HG03175 (cell line): ENCODE measurements at regions not wholly inside any gene's neighbourhood (a gene's known extent, or its start where the extent isn't known, plus 50 kb on each side); places are given as distances from the start of the nearest gene placed in this dataset.

ENCODE experiments used
- ATAC-seq: cut with Tn5 transposase; IDR thresholded peaks from one replicate; pipeline ENCODE4 v1.9.1; 2021; ENCODE audit warnings: mild to moderate bottlenecking, moderate library complexity; ENCODE audit not compliant: unreplicated experiment

- ATAC-seq, result no peak
Observed at GRCh38 chr3:111244760-111245159, 173.1 kb downstream of the NECTIN3 start.

GRCh38 chr3:111246967-111247760, 175.5 kb downstream of the NECTIN3 start:
- no peak for ATAC-seq

GRCh38 chr3:111248406-111248805, 176.8 kb downstream of the NECTIN3 start:
- no peak for ATAC-seq

DNA sequence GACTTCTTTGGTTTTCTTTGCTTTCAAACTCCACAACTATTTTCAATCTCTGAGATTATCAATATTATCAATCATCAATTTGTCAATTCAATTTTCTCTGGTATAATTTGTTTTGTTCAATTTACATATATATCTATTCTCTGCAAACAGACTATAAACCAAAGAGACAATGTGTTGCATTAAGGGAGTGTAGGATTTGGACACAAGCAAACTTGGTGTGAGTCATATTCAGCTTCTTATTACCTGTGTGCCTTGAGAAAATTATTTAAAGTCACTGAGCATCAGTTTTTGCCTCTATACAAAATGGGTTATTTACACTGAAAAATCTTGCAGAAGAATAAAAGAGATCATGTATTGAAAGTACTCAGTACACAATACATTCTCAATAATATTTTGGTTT, 177.8 kb downstream of the NECTIN3 start:
- no peak for ATAC-seq

GRCh38 chr3:111252779-111253178, 181.2 kb downstream of the NECTIN3 start:
- ATAC-seq, result no peak

- no peak for ATAC-seq
Observed at GRCh38 chr3:111253733-111254132, 182.1 kb downstream of the NECTIN3 start.

- ATAC-seq, result peak; percentile 51
Observed at GRCh38 chr3:111260878-111261277, 189.3 kb downstream of the NECTIN3 start.

- no peak for ATAC-seq
Observed at GRCh38 chr3:111269777-111270176, 198.2 kb downstream of the NECTIN3 start.

- no peak for ATAC-seq
Observed at GRCh38 chr3:111277226-111277625, 205.6 kb downstream of the NECTIN3 start.

DNA sequence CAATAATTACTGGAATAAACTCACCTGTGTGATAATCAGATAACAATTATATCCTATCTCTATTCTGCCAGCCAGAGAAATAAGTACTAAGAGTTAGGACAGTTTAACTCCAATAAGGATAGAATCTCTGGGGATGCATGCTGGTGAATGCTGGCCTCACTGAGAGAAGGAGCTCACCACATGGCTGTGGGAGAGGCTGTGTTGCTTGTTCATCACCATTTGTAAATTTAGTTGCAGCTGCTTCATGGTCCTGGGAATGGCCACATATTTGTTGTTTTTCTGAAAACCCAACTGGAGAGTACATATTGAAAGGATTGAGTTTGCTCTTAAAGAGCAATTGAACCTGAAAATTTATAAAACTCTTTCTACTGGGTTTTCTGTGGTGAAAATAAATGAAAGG, 207.3 kb downstream of the NECTIN3 start:
- ATAC-seq, result no peak

DNA sequence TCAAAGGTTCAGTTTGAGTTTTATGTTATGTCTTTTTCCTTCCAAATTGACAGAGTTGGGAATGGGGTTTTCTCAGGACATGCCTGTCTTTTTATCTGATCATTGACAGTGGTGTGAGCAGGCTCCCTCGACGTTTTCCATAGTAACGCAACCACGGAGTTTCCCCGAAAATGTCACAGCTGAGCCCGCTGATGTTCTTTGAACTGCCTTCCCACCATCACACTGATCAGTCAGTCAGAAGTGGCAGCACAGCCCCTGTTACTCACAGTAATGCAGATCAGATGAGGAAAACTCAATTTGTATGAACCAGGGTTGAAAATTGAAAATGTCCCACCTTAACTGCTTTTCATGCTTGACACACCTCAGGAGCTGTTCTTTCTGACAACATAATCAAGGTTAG, 210.4 kb downstream of the NECTIN3 start:
- ATAC-seq, result no peak

DNA sequence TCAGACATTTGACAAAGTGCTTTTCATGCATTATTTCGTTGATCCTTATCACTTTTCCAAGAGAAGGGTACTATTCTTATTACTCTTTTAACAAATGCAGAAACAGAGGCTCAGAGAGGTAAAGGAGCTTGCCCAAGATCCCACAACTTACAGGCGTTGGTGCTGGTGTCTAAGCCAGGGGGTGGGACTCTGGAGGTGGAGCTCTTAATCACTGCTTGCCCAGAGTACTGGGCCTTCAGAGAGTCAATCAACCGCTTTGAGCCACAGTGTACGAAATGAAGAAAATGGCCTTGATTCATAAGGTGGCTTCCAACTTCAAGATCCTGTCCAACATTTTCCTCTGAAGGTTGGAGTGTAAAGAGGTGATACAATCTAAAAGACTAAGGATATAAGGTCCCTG, 211.5 kb downstream of the NECTIN3 start:
- no peak for ATAC-seq

DNA sequence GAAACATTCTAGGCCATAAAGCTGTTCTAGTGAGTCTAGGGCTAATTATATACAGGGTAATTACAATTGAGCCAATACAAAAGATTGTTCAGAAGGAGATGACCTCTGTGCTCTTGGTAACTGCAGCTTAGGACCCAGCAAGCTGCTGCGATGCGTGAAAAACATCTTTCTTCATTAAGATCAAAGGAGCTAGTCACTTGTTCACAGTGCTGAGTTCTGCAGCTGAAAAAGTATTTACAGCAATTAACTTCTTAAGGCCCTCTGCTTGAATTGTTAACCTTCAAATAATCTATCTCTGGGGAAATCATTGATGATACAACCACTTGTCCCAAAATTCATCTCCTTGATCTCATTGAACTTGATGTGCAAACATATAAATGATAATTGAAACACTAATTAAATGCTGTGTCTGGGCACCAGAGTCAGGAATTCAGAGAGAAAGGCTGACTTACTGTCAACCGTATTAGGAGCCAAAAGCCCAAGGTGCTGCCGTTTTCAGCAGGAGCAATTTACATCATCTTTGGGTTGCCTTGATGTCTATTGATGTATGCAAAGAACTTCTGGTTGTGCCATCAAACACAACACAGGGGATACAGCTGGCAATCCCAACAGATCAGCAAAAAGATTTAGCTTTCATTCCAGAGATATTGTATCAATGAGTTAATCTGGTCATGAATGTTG, 213.0 kb downstream of the NECTIN3 start:
- ATAC-seq, result no peak

DNA sequence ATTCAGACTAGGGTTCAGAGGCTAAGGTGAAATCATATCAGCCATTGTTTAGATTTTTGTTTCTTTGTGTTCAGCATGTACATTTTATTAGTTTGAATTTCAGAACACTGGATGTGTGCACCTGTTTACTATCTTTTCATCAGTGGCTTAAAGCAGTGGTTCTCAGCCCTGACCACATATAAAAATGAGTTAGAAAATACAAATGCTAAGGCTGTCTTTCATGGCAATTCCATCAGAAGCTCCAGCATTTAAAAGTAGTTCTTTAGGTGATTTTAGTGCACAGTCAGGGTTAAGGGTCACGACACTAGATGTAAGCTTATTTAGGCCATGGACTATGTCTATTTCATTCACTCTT, 213.5 kb downstream of the NECTIN3 start:
- ATAC-seq, result no peak

DNA sequence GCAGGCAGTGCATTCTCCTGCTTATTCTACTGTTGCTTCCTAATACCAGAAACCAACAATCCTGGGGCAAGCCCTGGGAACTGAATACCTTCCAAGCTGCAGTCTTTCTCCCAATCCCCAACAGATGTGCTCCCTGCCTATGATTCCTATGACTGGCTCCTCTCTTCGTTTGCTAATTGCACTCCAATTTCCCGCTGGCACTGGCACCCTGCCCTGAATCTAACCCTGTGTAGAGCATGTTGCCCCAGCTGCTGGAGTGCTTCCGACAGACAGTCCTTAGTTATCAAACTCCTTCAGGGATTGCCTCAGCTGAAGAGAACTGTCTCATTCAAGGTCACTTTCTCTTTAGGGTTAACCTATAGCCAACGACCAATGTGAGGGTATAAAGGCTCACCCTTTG, 214.1 kb downstream of the NECTIN3 start:
- ATAC-seq, result no peak

DNA sequence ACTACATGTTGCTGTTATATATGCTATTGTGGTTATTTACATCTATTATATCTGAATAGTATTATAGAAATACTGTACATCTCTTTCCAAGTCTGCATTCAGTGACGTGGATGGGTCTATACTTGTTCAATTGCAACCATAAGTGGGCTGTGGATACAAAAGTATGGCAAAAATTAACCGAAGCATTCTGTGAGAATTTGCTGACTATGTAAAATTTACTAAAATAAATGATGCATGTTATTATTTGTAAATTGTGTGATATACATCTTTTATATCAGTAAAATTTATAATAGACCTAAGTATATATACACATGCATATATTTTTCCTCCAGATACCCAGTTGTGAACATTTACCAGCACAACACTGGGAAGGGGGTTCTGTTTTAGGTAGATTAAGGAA, 215.1 kb downstream of the NECTIN3 start:
- ATAC-seq, result no peak

DNA sequence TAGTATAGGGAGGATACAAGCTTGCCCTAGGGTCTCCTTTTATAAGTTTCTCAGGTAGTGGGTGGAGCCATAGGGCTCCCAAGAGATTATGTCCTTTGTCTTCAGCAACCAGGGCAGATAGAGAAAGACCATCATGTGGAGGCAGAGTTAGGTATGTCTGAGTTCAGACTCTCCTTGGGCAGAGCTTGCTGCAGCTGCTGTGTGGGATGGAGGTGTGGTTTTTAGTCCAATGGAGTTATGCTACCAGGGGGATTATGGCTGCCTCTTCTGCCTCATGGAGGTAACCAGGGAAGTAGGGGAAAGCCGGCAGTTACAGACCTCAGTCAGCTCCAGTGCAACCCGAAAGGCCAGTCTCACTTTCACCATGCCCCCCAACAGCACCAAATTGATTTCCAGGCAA, 220.5 kb downstream of the NECTIN3 start:
- ATAC-seq, result no peak

GRCh38 chr3:111299192-111299615, 227.6 kb downstream of the NECTIN3 start:
- no peak for ATAC-seq

GRCh38 chr3:111301238-111301798, 229.7 kb downstream of the NECTIN3 start:
- ATAC-seq, result no peak

- ATAC-seq, result no peak
Observed at GRCh38 chr3:111302063-111302462, 230.4 kb downstream of the NECTIN3 start.

DNA sequence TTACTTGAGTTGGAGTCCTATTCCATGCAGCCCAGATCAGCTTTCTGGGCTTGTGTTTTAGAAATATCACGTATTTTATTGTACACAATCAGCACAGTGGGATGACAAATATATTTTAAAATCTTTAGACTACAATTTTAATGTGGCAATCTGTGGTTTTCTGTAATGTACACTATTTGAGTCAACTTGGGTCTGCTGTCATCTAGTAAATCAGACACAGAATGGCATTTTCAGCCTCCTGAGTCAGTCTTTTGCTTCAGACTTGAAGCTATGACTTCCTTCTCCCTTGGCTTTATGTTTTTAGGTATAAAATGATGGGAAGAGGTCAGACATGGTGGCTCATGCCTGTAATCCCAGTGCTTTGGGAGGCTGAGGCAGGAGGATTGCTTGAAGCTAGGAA, 232.1 kb downstream of the NECTIN3 start:
- no peak for ATAC-seq

- ATAC-seq, result no peak
Observed at GRCh38 chr3:111307676-111308075, 234.3 kb upstream of the CD96 start.
